Ectodermal cell (in vitro differentiated cells): ENCODE measurements at regions not wholly inside any gene's neighbourhood (a gene's known extent, or its start where the extent isn't known, plus 50 kb on each side); places are given as distances from the start of the nearest gene placed in this dataset.

ENCODE experiments used
- H3K27ac ChIP-seq: 2 replicates; pipeline ENCODE4 v1.7.0; 2013; ENCODE audit warnings: mild to moderate bottlenecking, low read depth, low read length; ENCODE audit not compliant: insufficient read depth, poor library complexity, severe bottlenecking
- H3K27me3 ChIP-seq: 2 replicates; pipeline ENCODE4 v1.7.0; 2013; ENCODE audit warnings: mild to moderate bottlenecking, low read length; ENCODE audit not compliant: insufficient read depth, control insufficient read depth, poor library complexity, severe bottlenecking
- H3K36me3 ChIP-seq: one replicate; pipeline ENCODE4 v1.7.0; 2013; ENCODE audit warnings: low read length; ENCODE audit not compliant: control insufficient read depth, insufficient read depth
- H3K4me1 ChIP-seq: one replicate; pipeline ENCODE4 v1.7.0; 2013; ENCODE audit warnings: low read length; ENCODE audit not compliant: control insufficient read depth, insufficient read depth
- H3K4me3 ChIP-seq: 2 replicates; pipeline ENCODE4 v1.7.0; 2013; ENCODE audit warnings: low read depth, low read length, control low read depth; ENCODE audit not compliant: insufficient read depth
- H3K9me3 ChIP-seq: 2 replicates; pipeline ENCODE4 v1.7.0; 2013; ENCODE audit warnings: mild to moderate bottlenecking, low read length, moderate library complexity; ENCODE audit not compliant: control insufficient read depth
- WGBS, 2 experiments: methylation state at CpG; one replicate each; pipeline ENCODE4 v1.1.7; 2013; ENCODE audit warnings: missing lambda C conversion rate in 2 of 2; 5-methylcytosine and 5-hydroxymethylcytosine counted together

- Histone ChIP-seq H3K9me3 (no peaks in the 10 kb centered on the region), H3K27me3 (no peaks in the 10 kb centered on the region), H3K4me1 (peaks cover 14% of the 10 kb centered on the region), H3K4me3 (no peak overlapping the region), H3K36me3 (no peaks in the 10 kb centered on the region), H3K27ac (no peak overlapping the region)
- 89 to 96% methylated on average over 4 of the region's 4 CpGs for WGBS, 2 experiments
Measured at GRCh38 chr2:136185981-136186776, 68.2 kb upstream of the CXCR4 start.

GRCh38 chr2:136183097-136183496 lies 65.1 kb upstream of the CXCR4 start:
- no peaks in the 10 kb centered on the region for H3K36me3 ChIP-seq
- no peaks in the 10 kb centered on the region for H3K4me1 ChIP-seq
- H3K4me3 ChIP-seq = no peak overlapping the region
- no peaks in the 10 kb centered on the region for H3K9me3 ChIP-seq
- no peaks in the 10 kb centered on the region for H3K27me3 ChIP-seq
- H3K27ac ChIP-seq = no peak overlapping the region
- 72 to 83% methylated on average over 3 of the region's 3 CpGs for WGBS, 2 experiments

GRCh38 chr2:136182315-136182714 lies 64.4 kb upstream of the CXCR4 start:
- H3K4me3 ChIP-seq = no peak overlapping the region
- no peaks in the 10 kb centered on the region for H3K4me1 ChIP-seq
- no peak overlapping the region for H3K27ac ChIP-seq
- no peaks in the 10 kb centered on the region for H3K36me3 ChIP-seq
- no peaks in the 10 kb centered on the region for H3K27me3 ChIP-seq
- no peaks in the 10 kb centered on the region for H3K9me3 ChIP-seq

GRCh38 chr2:136179602-136179975 lies 61.6 kb upstream of the CXCR4 start:
- H3K36me3 ChIP-seq = no peaks in the 10 kb centered on the region
- no peaks in the 10 kb centered on the region for H3K27me3 ChIP-seq
- no peaks in the 10 kb centered on the region for H3K9me3 ChIP-seq
- H3K4me1 ChIP-seq = no peaks in the 10 kb centered on the region
- no peak overlapping the region for H3K4me3 ChIP-seq
- no peak overlapping the region for H3K27ac ChIP-seq

GRCh38 chr2:136178941-136179601 lies 61.1 kb upstream of the CXCR4 start:
- no peak overlapping the region for H3K27ac ChIP-seq
- H3K27me3 ChIP-seq = no peaks in the 10 kb centered on the region
- no peaks in the 10 kb centered on the region for H3K9me3 ChIP-seq
- H3K4me1 ChIP-seq = no peaks in the 10 kb centered on the region
- H3K4me3 ChIP-seq = no peak overlapping the region
- no peaks in the 10 kb centered on the region for H3K36me3 ChIP-seq
- 78 to 88% methylated on average over 2 to 3 of the region's 3 CpGs for WGBS, 2 experiments

- Histone ChIP-seq H3K27ac (no peak overlapping the region), H3K4me1 (peaks cover 3% of the 10 kb centered on the region), H3K27me3 (no peaks in the 10 kb centered on the region), H3K36me3 (no peaks in the 10 kb centered on the region), H3K4me3 (no peak overlapping the region), H3K9me3 (no peaks in the 10 kb centered on the region)
Measured at GRCh38 chr2:136175868-136176267, 57.9 kb upstream of the CXCR4 start.

- H3K36me3 ChIP-seq = no peaks in the 10 kb centered on the region
- no peaks in the 10 kb centered on the region for H3K27me3 ChIP-seq
- H3K27ac ChIP-seq = no peak overlapping the region
- no peaks in the 10 kb centered on the region for H3K9me3 ChIP-seq
- 92 to 96% methylated on average over 5 of the region's 5 CpGs for WGBS, 2 experiments
- H3K4me3 ChIP-seq = no peak overlapping the region
- peaks cover 3% of the 10 kb centered on the region for H3K4me1 ChIP-seq
Measured at GRCh38 chr2:136175466-136175865, 57.5 kb upstream of the CXCR4 start.

GRCh38 chr2:136173126-136173525 lies 55.2 kb upstream of the CXCR4 start:
- WGBS, 2 experiments = 90 to 93% methylated on average over 1 of the region's 1 CpG
- H3K27ac ChIP-seq = no peak overlapping the region
- H3K4me3 ChIP-seq = no peak overlapping the region
- H3K9me3 ChIP-seq = no peaks in the 10 kb centered on the region
- H3K27me3 ChIP-seq = no peaks in the 10 kb centered on the region
- H3K4me1 ChIP-seq = peaks cover 13% of the 10 kb centered on the region
- no peaks in the 10 kb centered on the region for H3K36me3 ChIP-seq

- WGBS, 2 experiments = 92 to 96% methylated on average over 4 of the region's 4 CpGs
Measured at GRCh38 chr2:136171223-136171622, 53.3 kb upstream of the CXCR4 start.

GRCh38 chr2:136168720-136169119 lies 50.8 kb upstream of the CXCR4 start:
- Histone ChIP-seq H3K36me3 (no peaks in the 10 kb centered on the region), H3K4me3 (no peak overlapping the region), H3K4me1 (peaks cover 19% of the 10 kb centered on the region), H3K9me3 (no peaks in the 10 kb centered on the region), H3K27me3 (no peaks in the 10 kb centered on the region), H3K27ac (no peak overlapping the region)
- 81 to 86% methylated on average over 5 of the region's 5 CpGs for WGBS, 2 experiments

More at GRCh38 chr2:136171223-136171622, 53.3 kb upstream of the CXCR4 start:
- Histone ChIP-seq H3K27me3 (no peaks in the 10 kb centered on the region), H3K27ac (no peak overlapping the region), H3K36me3 (no peaks in the 10 kb centered on the region), H3K4me1 (peaks cover 17% of the 10 kb centered on the region), H3K9me3 (no peaks in the 10 kb centered on the region), H3K4me3 (no peak overlapping the region)
